IMR-90 (cell line): ENCODE measurements at regions not wholly inside any gene's neighbourhood (a gene's known extent, or its start where the extent isn't known, plus 50 kb on each side); places are given as distances from the start of the nearest gene placed in this dataset.

ENCODE experiments used
- CEBPB ChIP-seq: IDR thresholded peaks from 2 replicates; pipeline ENCODE4 v1.6.1; 2012; ENCODE audit warnings: low read depth, low read length, improper control_type of control experiment
- FOS ChIP-seq: fragments of 150-350 bp; IDR thresholded peaks from 2 replicates; pipeline ENCODE4 v1.6.1; 2016; ENCODE audit warnings: low read depth, low read length
- POLR2A ChIP-seq: IDR thresholded peaks from 2 replicates; pipeline ENCODE4 v1.6.1; 2012; ENCODE audit warnings: mild to moderate bottlenecking, low read depth, low read length
- RFX5 ChIP-seq: IDR thresholded peaks from 2 replicates; pipeline ENCODE4 v1.8.0; 2012; ENCODE audit warnings: low read depth, mild to moderate bottlenecking, low read length, moderate library complexity
- TF ChIP-seq, protein P1 (sequence below): conservative IDR thresholded peaks from 2 replicates; pipeline ENCODE4 v1.5.1; 2012; ENCODE audit warnings: mild to moderate bottlenecking, low read depth, low read length, improper control_type of control experiment
- TF ChIP-seq, protein P2 (sequence below): fragments of 150-350 bp; IDR thresholded peaks from 2 replicates; pipeline ENCODE4 v1.6.1; 2016; ENCODE audit warnings: low read depth, mild to moderate bottlenecking, low read length, moderate library complexity, borderline replicate concordance

DNA sequence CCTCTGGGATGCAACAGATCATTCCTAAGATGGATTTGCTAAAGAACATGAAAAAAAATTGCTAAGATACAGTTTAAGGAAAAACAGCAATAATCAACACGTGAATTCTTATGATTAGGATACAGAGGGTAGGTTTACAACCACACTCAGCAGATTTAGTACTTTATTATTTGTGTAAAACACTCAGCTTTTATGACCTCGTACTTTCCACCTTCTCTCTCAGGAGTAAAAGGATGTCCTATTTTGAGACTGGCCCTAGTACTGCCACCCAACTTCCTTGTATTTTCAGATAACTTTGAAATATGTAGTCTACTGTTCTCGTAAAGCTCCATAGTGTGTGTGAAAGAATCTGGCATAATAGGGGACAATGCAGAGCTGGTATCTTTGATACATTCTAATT is 186.1 kb downstream of the ARL4A start:
- TF ChIP-seq, protein P1, sequence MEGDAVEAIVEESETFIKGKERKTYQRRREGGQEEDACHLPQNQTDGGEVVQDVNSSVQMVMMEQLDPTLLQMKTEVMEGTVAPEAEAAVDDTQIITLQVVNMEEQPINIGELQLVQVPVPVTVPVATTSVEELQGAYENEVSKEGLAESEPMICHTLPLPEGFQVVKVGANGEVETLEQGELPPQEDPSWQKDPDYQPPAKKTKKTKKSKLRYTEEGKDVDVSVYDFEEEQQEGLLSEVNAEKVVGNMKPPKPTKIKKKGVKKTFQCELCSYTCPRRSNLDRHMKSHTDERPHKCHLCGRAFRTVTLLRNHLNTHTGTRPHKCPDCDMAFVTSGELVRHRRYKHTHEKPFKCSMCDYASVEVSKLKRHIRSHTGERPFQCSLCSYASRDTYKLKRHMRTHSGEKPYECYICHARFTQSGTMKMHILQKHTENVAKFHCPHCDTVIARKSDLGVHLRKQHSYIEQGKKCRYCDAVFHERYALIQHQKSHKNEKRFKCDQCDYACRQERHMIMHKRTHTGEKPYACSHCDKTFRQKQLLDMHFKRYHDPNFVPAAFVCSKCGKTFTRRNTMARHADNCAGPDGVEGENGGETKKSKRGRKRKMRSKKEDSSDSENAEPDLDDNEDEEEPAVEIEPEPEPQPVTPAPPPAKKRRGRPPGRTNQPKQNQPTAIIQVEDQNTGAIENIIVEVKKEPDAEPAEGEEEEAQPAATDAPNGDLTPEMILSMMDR, result no peak
- TF ChIP-seq, protein P2, sequence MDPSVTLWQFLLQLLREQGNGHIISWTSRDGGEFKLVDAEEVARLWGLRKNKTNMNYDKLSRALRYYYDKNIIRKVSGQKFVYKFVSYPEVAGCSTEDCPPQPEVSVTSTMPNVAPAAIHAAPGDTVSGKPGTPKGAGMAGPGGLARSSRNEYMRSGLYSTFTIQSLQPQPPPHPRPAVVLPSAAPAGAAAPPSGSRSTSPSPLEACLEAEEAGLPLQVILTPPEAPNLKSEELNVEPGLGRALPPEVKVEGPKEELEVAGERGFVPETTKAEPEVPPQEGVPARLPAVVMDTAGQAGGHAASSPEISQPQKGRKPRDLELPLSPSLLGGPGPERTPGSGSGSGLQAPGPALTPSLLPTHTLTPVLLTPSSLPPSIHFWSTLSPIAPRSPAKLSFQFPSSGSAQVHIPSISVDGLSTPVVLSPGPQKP, result no peak
- TF ChIP-seq POLR2A (no peak), RFX5 (no peak), CEBPB (no peak), FOS (no peak)
